Activated T-cell treated with anti-CD3 and anti-CD28 coated beads, Interleukin-2, amount 50 U/mL, for 48 hours (primary cell): ENCODE measurements at regions not wholly inside any gene's neighbourhood (a gene's known extent, or its start where the extent isn't known, plus 50 kb on each side); places are given as distances from the start of the nearest gene placed in this dataset.

ENCODE experiments used
- DNase-seq, 2 experiments: peaks; one replicate each; pipeline ENCODE4 v3.0.0-alpha.2; 2020

GRCh38 chr20:22308934-22309333 lies 275.4 kb downstream of the FOXA2 start:
- DNase-seq: no peak

- DNase-seq: no peak
Measured at GRCh38 chr20:22307409-22307808, 277.0 kb downstream of the FOXA2 start.

- no peak for DNase-seq
Measured at GRCh38 chr20:22305381-22305780, 279.0 kb downstream of the FOXA2 start.

- DNase-seq: no peak
Measured at GRCh38 chr20:22303523-22303922, 280.8 kb downstream of the FOXA2 start.

- DNase-seq: no peak
Measured at GRCh38 chr20:22302039-22302438, 282.3 kb downstream of the FOXA2 start.

- DNase-seq: no peak
Measured at GRCh38 chr20:22293886-22294285, 290.5 kb downstream of the FOXA2 start.

- no peak for DNase-seq
Measured at GRCh38 chr20:22289442-22289841, 294.9 kb downstream of the FOXA2 start.

- no peak for DNase-seq
Measured at GRCh38 chr20:22288957-22289356, 295.4 kb downstream of the FOXA2 start.

GRCh38 chr20:22288156-22288555 lies 296.2 kb downstream of the FOXA2 start:
- DNase-seq: no peak

- DNase-seq: no peak
Measured at GRCh38 chr20:22285555-22285954, 298.8 kb downstream of the FOXA2 start.

- no peak for DNase-seq
Measured at GRCh38 chr20:22282696-22283095, 301.7 kb downstream of the FOXA2 start.

- no peak for DNase-seq
Measured at GRCh38 chr20:22274330-22274729, 310.0 kb downstream of the FOXA2 start.

GRCh38 chr20:22268675-22269074 lies 315.7 kb downstream of the FOXA2 start:
- DNase-seq: no peak

GRCh38 chr20:22264917-22265316 lies 319.5 kb downstream of the FOXA2 start:
- DNase-seq: no peak

- DNase-seq: no peak
Measured at GRCh38 chr20:22260506-22260905, 323.9 kb downstream of the FOXA2 start.

- DNase-seq: no peak
Measured at GRCh38 chr20:22257912-22258311, 326.5 kb downstream of the FOXA2 start.

- no peak for DNase-seq
Measured at GRCh38 chr20:22248051-22248667, 336.2 kb downstream of the FOXA2 start.

GRCh38 chr20:22245139-22245538 lies 339.2 kb downstream of the FOXA2 start:
- DNase-seq: no peak

GRCh38 chr20:22243067-22243466 lies 341.3 kb downstream of the FOXA2 start:
- no peak for DNase-seq

GRCh38 chr20:22241609-22242008 lies 342.8 kb downstream of the FOXA2 start:
- DNase-seq: no peak

- DNase-seq: no peak
Measured at GRCh38 chr20:22232923-22233322, 351.4 kb downstream of the FOXA2 start.

GRCh38 chr20:22232473-22232872 lies 351.9 kb downstream of the FOXA2 start:
- no peak for DNase-seq

GRCh38 chr20:22226849-22227700 lies 357.3 kb downstream of the FOXA2 start:
- no peak for DNase-seq

GRCh38 chr20:22223236-22223635 lies 361.1 kb downstream of the FOXA2 start:
- no peak for DNase-seq
